ENCODE measurements at regions not wholly inside any gene's neighbourhood (a gene's known extent, or its start where the extent isn't known, plus 50 kb on each side); places are given as distances from the start of the nearest gene placed in this dataset.

DNA sequence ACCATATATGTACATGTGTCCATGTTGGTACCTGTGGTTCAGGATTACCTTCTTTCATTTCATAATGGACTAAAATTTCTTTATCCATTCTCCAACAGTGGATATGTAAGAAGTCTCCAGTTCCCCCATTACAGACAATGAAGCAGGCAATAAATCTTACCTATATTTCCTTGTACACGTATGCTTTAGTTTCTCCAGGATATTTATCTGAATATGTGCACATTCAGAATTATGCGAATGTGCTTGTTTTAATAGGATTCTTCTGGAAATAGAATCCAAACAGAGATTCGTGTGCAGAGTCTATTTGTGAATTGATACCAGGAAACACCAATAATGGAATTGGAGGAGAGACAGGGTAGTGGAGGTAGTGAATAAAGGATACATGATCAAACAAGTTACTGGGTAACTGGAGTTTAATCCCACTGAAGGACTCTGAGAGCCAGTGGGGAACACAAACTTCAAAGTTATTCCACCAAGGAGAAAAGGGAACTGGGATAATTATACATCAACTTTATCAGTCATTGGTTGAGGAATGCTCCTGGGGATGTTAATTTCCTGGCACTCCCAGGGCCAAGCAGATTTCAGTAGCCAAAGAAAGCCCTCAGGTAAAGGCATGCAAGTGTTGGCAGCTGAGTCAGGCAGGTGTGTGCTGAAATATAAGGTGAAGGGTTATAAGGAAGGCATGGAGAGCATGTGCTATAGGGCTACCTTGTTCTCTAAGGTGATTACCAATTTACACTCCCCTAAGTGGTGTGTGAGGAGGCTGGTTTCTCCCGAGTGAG lies 374.9 kb upstream of the PBX1 start:
- no peak for TF ChIP-seq CTCF (IDR thresholded peaks at IDR 0.05; ENCODE audit: low read depth, low read length)
- TF ChIP-seq EZH2phosphoT487 (IDR thresholded peaks at IDR 0.05; ENCODE audit: low read depth), result no peak
